ENCODE measurements at regions not wholly inside any gene's neighbourhood (a gene's known extent, or its start where the extent isn't known, plus 50 kb on each side); places are given as distances from the start of the nearest gene placed in this dataset.

- H2AFZ ChIP-seq (replicated peaks; ENCODE audit: low read length, poor library complexity), result no peak overlapping the region
These were observed 243.9 kb upstream of the GYPA start for GRCh38 chr4:144384408-144384807.

More at GRCh38 chr4:144384408-144384807, 243.9 kb upstream of the GYPA start:
- Histone ChIP-seq H3K27me3 (ENCODE audit: control insufficient read depth, insufficient read depth, low read length) (no peaks in the 10 kb centered on the region), H2BK5ac (ENCODE audit: low read depth, low read length, poor library complexity, severe bottlenecking) (no peak overlapping the region), H4K91ac (ENCODE audit: insufficient read depth, low read depth, low read length) (no peak overlapping the region), H3K56ac (ENCODE audit: extremely low read depth, insufficient read depth, low read length) (no peak overlapping the region), H2AK5ac (ENCODE audit: low read depth, low read length) (no peak overlapping the region), H2BK20ac (ENCODE audit: low read depth, low read length) (no peak overlapping the region), H4K8ac (ENCODE audit: low read depth in 2 of 2, low read length in 2 of 2) (no peak overlapping the region), H2AK9ac (replicated peaks; ENCODE audit: low read depth, low read length, poor library complexity) (no peak overlapping the region), H4K5ac (ENCODE audit: low read depth, low read length) (no peak overlapping the region), H3K18ac (ENCODE audit: low read depth, low read length) (no peak overlapping the region), H3K23ac (ENCODE audit: low read depth, low read length) (no peak overlapping the region), H3K9ac (ENCODE audit: low read depth, low read length) (no peak overlapping the region), H3K4me2 (ENCODE audit: low read depth, low read length) (no peak overlapping the region), H3K4me1 (ENCODE audit: control insufficient read depth, insufficient read depth, low read length) (no peaks in the 10 kb centered on the region), H3K79me1 (ENCODE audit: low read depth in 1 of 2, low read length in 2 of 2) (no peaks in the 10 kb centered on the region), H3K9me3 (ENCODE audit: control insufficient read depth, insufficient read depth, low read length) (no peaks in the 10 kb centered on the region), H2BK120ac (ENCODE audit: low read depth, low read length) (no peak overlapping the region), H3K27ac (ENCODE audit: insufficient read depth, low read length) (no peak overlapping the region), H4K20me1 (ENCODE audit: insufficient read depth, low read length) (no peaks in the 10 kb centered on the region), H3K4ac (ENCODE audit: low read depth, low read length) (no peak overlapping the region), H3K9me1 (ENCODE audit: insufficient read depth, low read length) (no peaks in the 10 kb centered on the region), H2BK15ac (ENCODE audit: low read depth, low read length) (no peak overlapping the region), H3K14ac (replicated peaks; ENCODE audit: low read depth, low read length) (no peak overlapping the region), H3K36me3 (ENCODE audit: control insufficient read depth, insufficient read depth, low read length) (no peaks in the 10 kb centered on the region), H3K4me3 (ENCODE audit: insufficient read depth, low read depth, low read length) (no peak overlapping the region)
- DNase-seq, result no peak
- intact Hi-C loops (cut with micrococcal nuclease) (no loop called here), dilution Hi-C loops (cut with HindIII; ENCODE audit: low sequenced_read_pairs, unreplicated experiment) (no loop called here), in situ Hi-C loops (cut with MboI; ENCODE audit: low sequenced_read_pairs) (no loop called here)
- POLR2A ChIA-PET (ENCODE audit: unreplicated experiment), result no interaction called here
- CTCF ChIA-PET, result no interaction called here
- WGBS, 2 experiments (ENCODE audit: extremely low coverage in 2 of 2, insufficient read length in 1 of 2), result no CpG with 5 or more reads among the region's 1 CpG
- no TSS peak for BruUV-seq (replicated peaks)
- no peak for ATAC-seq (ENCODE audit: low read depth)
- TF ChIP-seq MAFK (IDR thresholded peaks at IDR 0.05; ENCODE audit: low read depth, low read length), result no peak
- TF ChIP-seq FOS (IDR thresholded peaks at IDR 0.05; ENCODE audit: low read depth, low read length), result no peak
- no peak for TF ChIP-seq CHD1 (IDR thresholded peaks at IDR 0.05; ENCODE audit: low read depth, low read length)
- no peak for TF ChIP-seq BHLHE40 (IDR thresholded peaks at IDR 0.05; ENCODE audit: low read depth, low read length)
- no peak for TF ChIP-seq CTCF (conservative IDR thresholded peaks at IDR 0.05; ENCODE audit: low read depth, low read length)
- no peak for TF ChIP-seq CEBPB (IDR thresholded peaks at IDR 0.05; ENCODE audit: low read depth, low read length)
- TF ChIP-seq MAZ (IDR thresholded peaks at IDR 0.05; ENCODE audit: borderline replicate concordance, low read depth, low read length), result no peak
- no peak for TF ChIP-seq RAD21 (IDR thresholded peaks at IDR 0.05; ENCODE audit: low read length)
- TF ChIP-seq POLR2A (IDR thresholded peaks at IDR 0.05; ENCODE audit: low read depth, low read length), result no peak
- TF ChIP-seq ELK1 (IDR thresholded peaks at IDR 0.05; ENCODE audit: borderline replicate concordance, low read depth, low read length), result no peak
- TF ChIP-seq MXI1 (IDR thresholded peaks at IDR 0.05; ENCODE audit: borderline replicate concordance, low read depth, low read length), result no peak
- no peak for TF ChIP-seq RCOR1 (IDR thresholded peaks at IDR 0.05; ENCODE audit: insufficient replicate concordance, low read length)
- no peak for TF ChIP-seq RFX5 (IDR thresholded peaks at IDR 0.05; ENCODE audit: low read depth, low read length)
- no peak for TF ChIP-seq USF2 (IDR thresholded peaks at IDR 0.05; ENCODE audit: low read depth, low read length)
- no peak for TF ChIP-seq SMC3 (IDR thresholded peaks at IDR 0.05; ENCODE audit: low read depth, low read length)
- no peak for TF ChIP-seq NFE2L2 (IDR thresholded peaks at IDR 0.05; ENCODE audit: low read depth, low read length)
